ENCODE measurements at regions not wholly inside any gene's neighbourhood (a gene's known extent, or its start where the extent isn't known, plus 50 kb on each side); places are given as distances from the start of the nearest gene placed in this dataset.
"Not testable (repeated sequence)": the region's sequence is repeated elsewhere in the genome, so short reads cannot be mapped to it uniquely, and the experiment has no call there.

- no peaks in the 10 kb centered on the region for H3K4me1 Mint-ChIP-seq (ENCODE audit: low read depth)
- H3K27me3 Mint-ChIP-seq: peaks cover 3% of the 10 kb centered on the region
- H3K27ac Mint-ChIP-seq: no peak overlapping the region
- H3K4me3 Mint-ChIP-seq: no peak overlapping the region
- H3K9me3 Mint-ChIP-seq (ENCODE audit: low read depth): no peaks in the 10 kb centered on the region
- no peaks in the 10 kb centered on the region for H3K36me3 Mint-ChIP-seq
Observed at GRCh38 chr6:139708337-139709199, 334.1 kb upstream of the CITED2 start.

GRCh38 chr6:139706912-139707311 lies 332.5 kb upstream of the CITED2 start:
- Mint-ChIP-seq H3K27ac (no peak overlapping the region), H3K9me3 (ENCODE audit: low read depth) (no peaks in the 10 kb centered on the region), H3K27me3 (peaks cover 2% of the 10 kb centered on the region), H3K4me3 (no peak overlapping the region), H3K36me3 (no peaks in the 10 kb centered on the region), H3K4me1 (ENCODE audit: low read depth) (no peaks in the 10 kb centered on the region)

- H3K4me1 Mint-ChIP-seq (ENCODE audit: low read depth): no peaks in the 10 kb centered on the region
- H3K9me3 Mint-ChIP-seq (ENCODE audit: low read depth): no peaks in the 10 kb centered on the region
- H3K27ac Mint-ChIP-seq: no peak overlapping the region
- peaks cover 2% of the 10 kb centered on the region for H3K27me3 Mint-ChIP-seq
- no peak overlapping the region for H3K4me3 Mint-ChIP-seq
- H3K36me3 Mint-ChIP-seq: no peaks in the 10 kb centered on the region
Observed at GRCh38 chr6:139705284-139705683, 330.8 kb upstream of the CITED2 start.

GRCh38 chr6:139703780-139704179 lies 329.3 kb upstream of the CITED2 start:
- Mint-ChIP-seq H3K4me3 (no peak overlapping the region), H3K9me3 (ENCODE audit: low read depth) (no peaks in the 10 kb centered on the region), H3K27me3 (no peaks in the 10 kb centered on the region), H3K36me3 (no peaks in the 10 kb centered on the region), H3K4me1 (ENCODE audit: low read depth) (no peaks in the 10 kb centered on the region), H3K27ac (no peak overlapping the region)

GRCh38 chr6:139702706-139703105 lies 328.3 kb upstream of the CITED2 start:
- Mint-ChIP-seq H3K4me1 (ENCODE audit: low read depth) (no peaks in the 10 kb centered on the region), H3K4me3 (no peak overlapping the region), H3K36me3 (no peaks in the 10 kb centered on the region), H3K27me3 (no peaks in the 10 kb centered on the region), H3K9me3 (ENCODE audit: low read depth) (no peaks in the 10 kb centered on the region), H3K27ac (no peak overlapping the region)

GRCh38 chr6:139701695-139702094 lies 327.2 kb upstream of the CITED2 start:
- H3K4me3 Mint-ChIP-seq: no peak overlapping the region
- H3K36me3 Mint-ChIP-seq: no peaks in the 10 kb centered on the region
- peaks cover 2% of the 10 kb centered on the region for H3K4me1 Mint-ChIP-seq (ENCODE audit: low read depth)
- no peaks in the 10 kb centered on the region for H3K27me3 Mint-ChIP-seq
- H3K9me3 Mint-ChIP-seq (ENCODE audit: low read depth): no peaks in the 10 kb centered on the region
- H3K27ac Mint-ChIP-seq: no peak overlapping the region

GRCh38 chr6:139701003-139701402 lies 326.6 kb upstream of the CITED2 start:
- Mint-ChIP-seq H3K36me3 (no peaks in the 10 kb centered on the region), H3K9me3 (ENCODE audit: low read depth) (no peaks in the 10 kb centered on the region), H3K27ac (no peak overlapping the region), H3K27me3 (no peaks in the 10 kb centered on the region), H3K4me1 (ENCODE audit: low read depth) (peaks cover 2% of the 10 kb centered on the region), H3K4me3 (no peak overlapping the region)

GRCh38 chr6:139699911-139700310 lies 325.5 kb upstream of the CITED2 start:
- H3K27me3 Mint-ChIP-seq: no peaks in the 10 kb centered on the region
- H3K4me1 Mint-ChIP-seq (ENCODE audit: low read depth): peaks cover 2% of the 10 kb centered on the region
- H3K4me3 Mint-ChIP-seq: no peak overlapping the region
- H3K27ac Mint-ChIP-seq: no peak overlapping the region
- H3K9me3 Mint-ChIP-seq (ENCODE audit: low read depth): no peaks in the 10 kb centered on the region
- H3K36me3 Mint-ChIP-seq: no peaks in the 10 kb centered on the region

GRCh38 chr6:139699335-139699734 lies 324.9 kb upstream of the CITED2 start:
- H3K4me3 Mint-ChIP-seq: no peak overlapping the region
- H3K4me1 Mint-ChIP-seq (ENCODE audit: low read depth): peaks cover 2% of the 10 kb centered on the region
- no peaks in the 10 kb centered on the region for H3K9me3 Mint-ChIP-seq (ENCODE audit: low read depth)
- no peak overlapping the region for H3K27ac Mint-ChIP-seq
- H3K27me3 Mint-ChIP-seq: no peaks in the 10 kb centered on the region
- H3K36me3 Mint-ChIP-seq: no peaks in the 10 kb centered on the region

GRCh38 chr6:139698526-139699176 lies 324.2 kb upstream of the CITED2 start:
- no peaks in the 10 kb centered on the region for H3K27me3 Mint-ChIP-seq
- peaks cover 2% of the 10 kb centered on the region for H3K4me1 Mint-ChIP-seq (ENCODE audit: low read depth)
- no peak overlapping the region for H3K4me3 Mint-ChIP-seq
- no peaks in the 10 kb centered on the region for H3K9me3 Mint-ChIP-seq (ENCODE audit: low read depth)
- H3K27ac Mint-ChIP-seq: no peak overlapping the region
- H3K36me3 Mint-ChIP-seq: no peaks in the 10 kb centered on the region

GRCh38 chr6:139697856-139698255 lies 323.4 kb upstream of the CITED2 start:
- H3K4me1 Mint-ChIP-seq (ENCODE audit: low read depth); H3K27ac Mint-ChIP-seq; H3K9me3 Mint-ChIP-seq (ENCODE audit: low read depth); H3K4me3 Mint-ChIP-seq; H3K27me3 Mint-ChIP-seq; H3K36me3 Mint-ChIP-seq: not testable (repeated sequence)

- not testable (repeated sequence) for H3K4me1 Mint-ChIP-seq (ENCODE audit: low read depth); H3K27me3 Mint-ChIP-seq; H3K9me3 Mint-ChIP-seq (ENCODE audit: low read depth); H3K36me3 Mint-ChIP-seq; H3K27ac Mint-ChIP-seq
- peak overlapping the region; percentile 14 for H3K4me3 Mint-ChIP-seq
Observed at GRCh38 chr6:139696991-139697390, 322.5 kb upstream of the CITED2 start.

GRCh38 chr6:139695361-139695760 lies 320.9 kb upstream of the CITED2 start:
- Mint-ChIP-seq H3K4me3 (no peak overlapping the region), H3K36me3 (no peaks in the 10 kb centered on the region), H3K27ac (no peak overlapping the region), H3K9me3 (ENCODE audit: low read depth) (no peaks in the 10 kb centered on the region), H3K4me1 (ENCODE audit: low read depth) (peaks cover 2% of the 10 kb centered on the region), H3K27me3 (peaks cover 5% of the 10 kb centered on the region)

GRCh38 chr6:139693735-139694134 lies 319.3 kb upstream of the CITED2 start:
- Mint-ChIP-seq H3K36me3 (no peaks in the 10 kb centered on the region), H3K27ac (no peak overlapping the region), H3K4me1 (ENCODE audit: low read depth) (peaks cover 2% of the 10 kb centered on the region), H3K4me3 (no peak overlapping the region), H3K9me3 (ENCODE audit: low read depth) (no peaks in the 10 kb centered on the region), H3K27me3 (peaks cover 5% of the 10 kb centered on the region)

GRCh38 chr6:139690007-139690406 lies 315.6 kb upstream of the CITED2 start:
- Mint-ChIP-seq H3K4me3 (no peak overlapping the region), H3K9me3 (ENCODE audit: low read depth) (no peaks in the 10 kb centered on the region), H3K36me3 (no peaks in the 10 kb centered on the region), H3K27ac (no peak overlapping the region), H3K27me3 (peaks cover 5% of the 10 kb centered on the region), H3K4me1 (ENCODE audit: low read depth) (no peaks in the 10 kb centered on the region)

GRCh38 chr6:139687055-139687454 lies 312.6 kb upstream of the CITED2 start:
- no peaks in the 10 kb centered on the region for H3K4me1 Mint-ChIP-seq (ENCODE audit: low read depth)
- no peak overlapping the region for H3K4me3 Mint-ChIP-seq
- no peaks in the 10 kb centered on the region for H3K9me3 Mint-ChIP-seq (ENCODE audit: low read depth)
- H3K27me3 Mint-ChIP-seq: peaks cover 2% of the 10 kb centered on the region
- no peaks in the 10 kb centered on the region for H3K36me3 Mint-ChIP-seq
- H3K27ac Mint-ChIP-seq: no peak overlapping the region
